ENCODE measurements at regions not wholly inside any gene's neighbourhood (a gene's known extent, or its start where the extent isn't known, plus 50 kb on each side); places are given as distances from the start of the nearest gene placed in this dataset.

GRCh38 chr2:184129073-184129472 lies 469.3 kb upstream of the ZNF804A start:
- H3K27me3 Mint-ChIP-seq = no peaks in the 10 kb centered on the region
- no peak overlapping the region for H3K27ac Mint-ChIP-seq
- DNase-seq (ENCODE audit: extremely low spot score, unreplicated experiment) = no peak
- H3K36me3 Mint-ChIP-seq = no peaks in the 10 kb centered on the region
- H3K4me3 Mint-ChIP-seq = no peak overlapping the region
- no peaks in the 10 kb centered on the region for H3K9me3 Mint-ChIP-seq
- no peaks in the 10 kb centered on the region for H3K4me1 Mint-ChIP-seq (ENCODE audit: unreplicated experiment)
- TF ChIP-seq CTCF (conservative IDR thresholded peaks at IDR 0.05) = no peak

DNA sequence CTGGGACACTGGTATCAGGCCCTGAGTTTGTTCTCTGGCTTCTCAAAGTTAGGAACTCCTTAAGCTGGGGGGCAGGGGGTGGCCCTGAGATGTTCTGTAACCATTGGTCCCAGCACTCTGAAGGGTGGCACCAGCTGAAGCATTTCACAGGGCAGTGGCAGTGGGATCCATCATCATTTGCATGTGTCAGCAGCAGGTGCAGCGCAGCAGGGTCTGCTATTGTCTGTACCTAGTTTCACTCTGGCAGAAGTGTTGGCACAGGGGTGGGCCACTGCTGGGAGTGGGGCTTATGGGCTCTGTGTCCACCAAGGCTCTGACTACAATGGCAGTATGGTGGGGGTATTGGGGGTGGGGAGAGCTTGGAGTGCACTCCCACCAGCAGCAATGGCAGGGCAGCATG lies 460.4 kb upstream of the ZNF804A start:
- DNase-seq (ENCODE audit: extremely low spot score, unreplicated experiment) = no peak
- Mint-ChIP-seq H3K36me3 (no peaks in the 10 kb centered on the region), H3K4me1 (ENCODE audit: unreplicated experiment) (no peaks in the 10 kb centered on the region), H3K9me3 (no peaks in the 10 kb centered on the region), H3K27ac (no peak overlapping the region), H3K4me3 (no peak overlapping the region), H3K27me3 (no peaks in the 10 kb centered on the region)
- TF ChIP-seq CTCF (conservative IDR thresholded peaks at IDR 0.05) = no peak

DNA sequence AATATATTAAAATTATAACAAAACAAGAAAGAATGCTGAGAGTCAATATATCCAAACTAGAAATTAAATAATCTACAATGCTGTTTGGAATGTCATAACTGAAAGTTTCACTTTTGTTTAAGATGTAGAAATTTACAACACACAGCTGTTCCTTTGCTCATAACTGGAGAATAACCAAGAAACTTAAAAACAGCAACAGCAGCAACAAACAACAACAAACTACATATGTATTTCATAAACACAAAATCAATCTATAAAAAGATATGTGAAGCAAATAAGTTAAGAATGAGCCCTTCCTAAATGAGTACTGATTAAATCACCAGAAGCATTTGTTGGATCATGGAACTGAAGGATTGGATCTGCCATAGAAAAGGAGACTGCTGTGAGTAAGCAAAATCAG lies 456.5 kb upstream of the ZNF804A start:
- H3K4me1 Mint-ChIP-seq (ENCODE audit: unreplicated experiment) = no peaks in the 10 kb centered on the region
- TF ChIP-seq CTCF (conservative IDR thresholded peaks at IDR 0.05) = no peak
- no peaks in the 10 kb centered on the region for H3K9me3 Mint-ChIP-seq
- H3K4me3 Mint-ChIP-seq = no peak overlapping the region
- DNase-seq (ENCODE audit: extremely low spot score, unreplicated experiment) = no peak
- no peaks in the 10 kb centered on the region for H3K36me3 Mint-ChIP-seq
- H3K27me3 Mint-ChIP-seq = no peaks in the 10 kb centered on the region
- no peak overlapping the region for H3K27ac Mint-ChIP-seq

DNA sequence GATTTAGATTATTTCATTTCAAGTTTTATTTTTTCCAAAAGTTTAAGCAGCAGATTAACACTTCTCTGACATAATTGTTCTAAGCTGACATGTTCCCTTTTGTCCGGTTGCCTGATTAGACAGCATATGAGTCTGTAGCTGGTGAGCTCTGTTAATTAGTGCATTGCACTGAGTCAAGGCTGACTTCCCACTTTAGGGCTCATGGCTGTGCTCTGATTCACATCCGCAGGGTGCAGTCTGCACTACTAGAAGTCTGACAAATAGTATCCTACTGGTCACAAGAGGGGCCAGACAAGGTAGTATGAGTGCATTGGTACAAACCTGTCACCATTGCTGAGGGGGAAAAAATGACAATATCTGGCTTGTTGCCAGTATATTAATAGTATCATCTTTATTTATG lies 443.9 kb upstream of the ZNF804A start:
- Mint-ChIP-seq H3K9me3 (peaks cover 4% of the 10 kb centered on the region), H3K4me1 (ENCODE audit: unreplicated experiment) (no peaks in the 10 kb centered on the region), H3K36me3 (no peaks in the 10 kb centered on the region), H3K4me3 (no peak overlapping the region), H3K27ac (no peak overlapping the region), H3K27me3 (no peaks in the 10 kb centered on the region)
- no peak for TF ChIP-seq CTCF (conservative IDR thresholded peaks at IDR 0.05)
- no peak for DNase-seq (ENCODE audit: extremely low spot score, unreplicated experiment)

GRCh38 chr2:184155791-184156190 lies 442.5 kb upstream of the ZNF804A start:
- Mint-ChIP-seq H3K9me3 (no peaks in the 10 kb centered on the region), H3K4me3 (no peak overlapping the region), H3K36me3 (no peaks in the 10 kb centered on the region), H3K27me3 (no peaks in the 10 kb centered on the region), H3K27ac (no peak overlapping the region), H3K4me1 (ENCODE audit: unreplicated experiment) (no peaks in the 10 kb centered on the region)
- no peak for DNase-seq (ENCODE audit: extremely low spot score, unreplicated experiment)
- TF ChIP-seq CTCF (conservative IDR thresholded peaks at IDR 0.05) = no peak

- no peaks in the 10 kb centered on the region for H3K9me3 Mint-ChIP-seq
- no peak for TF ChIP-seq CTCF (conservative IDR thresholded peaks at IDR 0.05)
- H3K27me3 Mint-ChIP-seq = no peaks in the 10 kb centered on the region
- H3K4me3 Mint-ChIP-seq = no peak overlapping the region
- no peak for DNase-seq (ENCODE audit: extremely low spot score, unreplicated experiment)
- H3K36me3 Mint-ChIP-seq = no peaks in the 10 kb centered on the region
- H3K4me1 Mint-ChIP-seq (ENCODE audit: unreplicated experiment) = no peaks in the 10 kb centered on the region
- H3K27ac Mint-ChIP-seq = no peak overlapping the region
Measured at GRCh38 chr2:184157141-184157540, 441.2 kb upstream of the ZNF804A start.

Measured in type B pancreatic cell (in vitro differentiated cells).